Germinal center (tissue), 1 donor: ENCODE measurements at regions not wholly inside any gene's neighbourhood (a gene's known extent, or its start where the extent isn't known, plus 50 kb on each side); places are given as distances from the start of the nearest gene placed in this dataset.

Experiments used
- DNase-seq: peaks from one replicate; pipeline ENCODE4 v3.0.0; 2012; ENCODE audit warnings: mixed read lengths, low spot score

- no peak for DNase-seq
Measured at GRCh38 chr15:93645594-93645993, 556.6 kb upstream of the RGMA start.

GRCh38 chr15:93644595-93644994 lies 555.6 kb upstream of the RGMA start:
- no peak for DNase-seq

GRCh38 chr15:93640411-93640962 lies 551.5 kb upstream of the RGMA start:
- no peak for DNase-seq

GRCh38 chr15:93631958-93632618 lies 543.1 kb upstream of the RGMA start:
- DNase-seq = no peak

GRCh38 chr15:93619597-93619996 lies 530.6 kb upstream of the RGMA start:
- DNase-seq = no peak

GRCh38 chr15:93617443-93617842 lies 528.4 kb upstream of the RGMA start:
- no peak for DNase-seq

GRCh38 chr15:93614386-93615104 lies 525.5 kb upstream of the RGMA start:
- no peak for DNase-seq

- DNase-seq = no peak
Measured at GRCh38 chr15:93613386-93613785, 524.4 kb upstream of the RGMA start.

- DNase-seq = no peak
Measured at GRCh38 chr15:93612953-93613352, 523.9 kb upstream of the RGMA start.

GRCh38 chr15:93610944-93611343 lies 521.9 kb upstream of the RGMA start:
- DNase-seq = no peak

GRCh38 chr15:93608643-93609148 lies 519.7 kb upstream of the RGMA start:
- no peak for DNase-seq

- DNase-seq = no peak
Measured at GRCh38 chr15:93603550-93603949, 514.5 kb upstream of the RGMA start.

- DNase-seq = no peak
Measured at GRCh38 chr15:93587059-93587521, 498.1 kb upstream of the RGMA start.

GRCh38 chr15:93585012-93585411 lies 496.0 kb upstream of the RGMA start:
- no peak for DNase-seq

- DNase-seq = no peak
Measured at GRCh38 chr15:93583968-93584367, 495.0 kb upstream of the RGMA start.

- no peak for DNase-seq
Measured at GRCh38 chr15:93583552-93583951, 494.5 kb upstream of the RGMA start.

- no peak for DNase-seq
Measured at GRCh38 chr15:93570527-93570926, 481.5 kb upstream of the RGMA start.

GRCh38 chr15:93566762-93567161 lies 477.8 kb upstream of the RGMA start:
- no peak for DNase-seq

- DNase-seq = no peak
Measured at GRCh38 chr15:93565201-93565600, 476.2 kb upstream of the RGMA start.

- no peak for DNase-seq
Measured at GRCh38 chr15:93563218-93563617, 474.2 kb upstream of the RGMA start.

- DNase-seq = no peak
Measured at GRCh38 chr15:93562395-93563123, 473.5 kb upstream of the RGMA start.

- no peak for DNase-seq
Measured at GRCh38 chr15:93557696-93558095, 468.7 kb upstream of the RGMA start.
